ENCODE measurements at regions not wholly inside any gene's neighbourhood (a gene's known extent, or its start where the extent isn't known, plus 50 kb on each side); places are given as distances from the start of the nearest gene placed in this dataset.

DNA sequence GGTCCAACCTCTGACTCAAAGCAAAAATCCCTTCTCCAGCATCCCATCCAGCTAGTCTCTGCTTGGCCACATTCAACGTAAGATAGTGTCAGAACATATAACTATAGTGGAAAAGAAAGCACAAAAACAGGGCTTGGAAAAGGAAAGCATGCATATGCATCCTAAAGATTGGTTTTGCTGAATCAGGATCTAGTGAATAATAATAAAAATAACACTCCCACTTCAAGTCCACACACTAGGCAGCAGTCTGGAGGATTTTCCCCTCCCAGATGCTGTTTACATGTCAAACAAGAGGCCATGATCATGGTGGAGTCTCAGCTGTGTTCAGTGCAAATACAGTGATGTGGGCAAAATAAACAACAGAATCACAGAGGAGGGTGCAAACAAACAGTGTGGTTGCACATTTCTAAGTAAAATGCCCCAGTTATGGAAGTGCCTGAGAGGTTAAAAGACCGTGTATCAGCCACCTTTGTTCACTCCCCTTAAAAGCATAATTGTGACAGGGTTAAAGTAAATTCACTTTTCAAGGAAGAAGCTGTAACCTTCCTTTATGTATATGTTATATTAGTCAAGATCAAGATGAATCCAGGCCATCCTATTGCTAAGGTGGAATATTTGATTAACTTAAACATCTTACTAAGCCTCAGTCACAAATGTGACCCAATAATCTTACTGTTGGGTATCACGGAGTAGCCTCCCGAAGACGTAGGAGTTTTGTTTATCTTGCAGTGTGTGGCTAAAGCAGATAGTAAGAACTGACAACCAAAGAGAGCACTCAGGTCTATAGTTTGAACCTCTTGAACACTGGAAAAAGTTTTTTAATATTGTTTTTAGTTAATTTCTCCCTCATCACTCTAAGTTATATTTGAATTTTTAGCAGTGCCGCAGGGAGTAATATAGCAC lies 424.5 kb downstream of the SOX2 start:
- TF ChIP-seq, protein P1, sequence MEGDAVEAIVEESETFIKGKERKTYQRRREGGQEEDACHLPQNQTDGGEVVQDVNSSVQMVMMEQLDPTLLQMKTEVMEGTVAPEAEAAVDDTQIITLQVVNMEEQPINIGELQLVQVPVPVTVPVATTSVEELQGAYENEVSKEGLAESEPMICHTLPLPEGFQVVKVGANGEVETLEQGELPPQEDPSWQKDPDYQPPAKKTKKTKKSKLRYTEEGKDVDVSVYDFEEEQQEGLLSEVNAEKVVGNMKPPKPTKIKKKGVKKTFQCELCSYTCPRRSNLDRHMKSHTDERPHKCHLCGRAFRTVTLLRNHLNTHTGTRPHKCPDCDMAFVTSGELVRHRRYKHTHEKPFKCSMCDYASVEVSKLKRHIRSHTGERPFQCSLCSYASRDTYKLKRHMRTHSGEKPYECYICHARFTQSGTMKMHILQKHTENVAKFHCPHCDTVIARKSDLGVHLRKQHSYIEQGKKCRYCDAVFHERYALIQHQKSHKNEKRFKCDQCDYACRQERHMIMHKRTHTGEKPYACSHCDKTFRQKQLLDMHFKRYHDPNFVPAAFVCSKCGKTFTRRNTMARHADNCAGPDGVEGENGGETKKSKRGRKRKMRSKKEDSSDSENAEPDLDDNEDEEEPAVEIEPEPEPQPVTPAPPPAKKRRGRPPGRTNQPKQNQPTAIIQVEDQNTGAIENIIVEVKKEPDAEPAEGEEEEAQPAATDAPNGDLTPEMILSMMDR (IDR thresholded peaks at IDR 0.05): no peak
- TF ChIP-seq EP300 (IDR thresholded peaks at IDR 0.05) (no peak), POLR2A (IDR thresholded peaks at IDR 0.05; ENCODE audit: low read depth) (no peak), POLR2AphosphoS5 (IDR thresholded peaks at IDR 0.05) (no peak)

Measured in esophagus muscularis mucosa (tissue), 4 donors.